K562 (cell line): ENCODE measurements at regions not wholly inside any gene's neighbourhood (a gene's known extent, or its start where the extent isn't known, plus 50 kb on each side); places are given as distances from the start of the nearest gene placed in this dataset.

Experiments
- TF ChIP-seq, protein P1 (sequence below): fragments of 450-650 bp; IDR thresholded peaks from 2 replicates; pipeline ENCODE4 v1.6.1; 2016; ENCODE audit warnings: mild to moderate bottlenecking, moderate library complexity

GRCh38 chr2:11930211-11930761, 183.9 kb downstream of the LPIN1 start (continued):
- TF ChIP-seq, protein P1, sequence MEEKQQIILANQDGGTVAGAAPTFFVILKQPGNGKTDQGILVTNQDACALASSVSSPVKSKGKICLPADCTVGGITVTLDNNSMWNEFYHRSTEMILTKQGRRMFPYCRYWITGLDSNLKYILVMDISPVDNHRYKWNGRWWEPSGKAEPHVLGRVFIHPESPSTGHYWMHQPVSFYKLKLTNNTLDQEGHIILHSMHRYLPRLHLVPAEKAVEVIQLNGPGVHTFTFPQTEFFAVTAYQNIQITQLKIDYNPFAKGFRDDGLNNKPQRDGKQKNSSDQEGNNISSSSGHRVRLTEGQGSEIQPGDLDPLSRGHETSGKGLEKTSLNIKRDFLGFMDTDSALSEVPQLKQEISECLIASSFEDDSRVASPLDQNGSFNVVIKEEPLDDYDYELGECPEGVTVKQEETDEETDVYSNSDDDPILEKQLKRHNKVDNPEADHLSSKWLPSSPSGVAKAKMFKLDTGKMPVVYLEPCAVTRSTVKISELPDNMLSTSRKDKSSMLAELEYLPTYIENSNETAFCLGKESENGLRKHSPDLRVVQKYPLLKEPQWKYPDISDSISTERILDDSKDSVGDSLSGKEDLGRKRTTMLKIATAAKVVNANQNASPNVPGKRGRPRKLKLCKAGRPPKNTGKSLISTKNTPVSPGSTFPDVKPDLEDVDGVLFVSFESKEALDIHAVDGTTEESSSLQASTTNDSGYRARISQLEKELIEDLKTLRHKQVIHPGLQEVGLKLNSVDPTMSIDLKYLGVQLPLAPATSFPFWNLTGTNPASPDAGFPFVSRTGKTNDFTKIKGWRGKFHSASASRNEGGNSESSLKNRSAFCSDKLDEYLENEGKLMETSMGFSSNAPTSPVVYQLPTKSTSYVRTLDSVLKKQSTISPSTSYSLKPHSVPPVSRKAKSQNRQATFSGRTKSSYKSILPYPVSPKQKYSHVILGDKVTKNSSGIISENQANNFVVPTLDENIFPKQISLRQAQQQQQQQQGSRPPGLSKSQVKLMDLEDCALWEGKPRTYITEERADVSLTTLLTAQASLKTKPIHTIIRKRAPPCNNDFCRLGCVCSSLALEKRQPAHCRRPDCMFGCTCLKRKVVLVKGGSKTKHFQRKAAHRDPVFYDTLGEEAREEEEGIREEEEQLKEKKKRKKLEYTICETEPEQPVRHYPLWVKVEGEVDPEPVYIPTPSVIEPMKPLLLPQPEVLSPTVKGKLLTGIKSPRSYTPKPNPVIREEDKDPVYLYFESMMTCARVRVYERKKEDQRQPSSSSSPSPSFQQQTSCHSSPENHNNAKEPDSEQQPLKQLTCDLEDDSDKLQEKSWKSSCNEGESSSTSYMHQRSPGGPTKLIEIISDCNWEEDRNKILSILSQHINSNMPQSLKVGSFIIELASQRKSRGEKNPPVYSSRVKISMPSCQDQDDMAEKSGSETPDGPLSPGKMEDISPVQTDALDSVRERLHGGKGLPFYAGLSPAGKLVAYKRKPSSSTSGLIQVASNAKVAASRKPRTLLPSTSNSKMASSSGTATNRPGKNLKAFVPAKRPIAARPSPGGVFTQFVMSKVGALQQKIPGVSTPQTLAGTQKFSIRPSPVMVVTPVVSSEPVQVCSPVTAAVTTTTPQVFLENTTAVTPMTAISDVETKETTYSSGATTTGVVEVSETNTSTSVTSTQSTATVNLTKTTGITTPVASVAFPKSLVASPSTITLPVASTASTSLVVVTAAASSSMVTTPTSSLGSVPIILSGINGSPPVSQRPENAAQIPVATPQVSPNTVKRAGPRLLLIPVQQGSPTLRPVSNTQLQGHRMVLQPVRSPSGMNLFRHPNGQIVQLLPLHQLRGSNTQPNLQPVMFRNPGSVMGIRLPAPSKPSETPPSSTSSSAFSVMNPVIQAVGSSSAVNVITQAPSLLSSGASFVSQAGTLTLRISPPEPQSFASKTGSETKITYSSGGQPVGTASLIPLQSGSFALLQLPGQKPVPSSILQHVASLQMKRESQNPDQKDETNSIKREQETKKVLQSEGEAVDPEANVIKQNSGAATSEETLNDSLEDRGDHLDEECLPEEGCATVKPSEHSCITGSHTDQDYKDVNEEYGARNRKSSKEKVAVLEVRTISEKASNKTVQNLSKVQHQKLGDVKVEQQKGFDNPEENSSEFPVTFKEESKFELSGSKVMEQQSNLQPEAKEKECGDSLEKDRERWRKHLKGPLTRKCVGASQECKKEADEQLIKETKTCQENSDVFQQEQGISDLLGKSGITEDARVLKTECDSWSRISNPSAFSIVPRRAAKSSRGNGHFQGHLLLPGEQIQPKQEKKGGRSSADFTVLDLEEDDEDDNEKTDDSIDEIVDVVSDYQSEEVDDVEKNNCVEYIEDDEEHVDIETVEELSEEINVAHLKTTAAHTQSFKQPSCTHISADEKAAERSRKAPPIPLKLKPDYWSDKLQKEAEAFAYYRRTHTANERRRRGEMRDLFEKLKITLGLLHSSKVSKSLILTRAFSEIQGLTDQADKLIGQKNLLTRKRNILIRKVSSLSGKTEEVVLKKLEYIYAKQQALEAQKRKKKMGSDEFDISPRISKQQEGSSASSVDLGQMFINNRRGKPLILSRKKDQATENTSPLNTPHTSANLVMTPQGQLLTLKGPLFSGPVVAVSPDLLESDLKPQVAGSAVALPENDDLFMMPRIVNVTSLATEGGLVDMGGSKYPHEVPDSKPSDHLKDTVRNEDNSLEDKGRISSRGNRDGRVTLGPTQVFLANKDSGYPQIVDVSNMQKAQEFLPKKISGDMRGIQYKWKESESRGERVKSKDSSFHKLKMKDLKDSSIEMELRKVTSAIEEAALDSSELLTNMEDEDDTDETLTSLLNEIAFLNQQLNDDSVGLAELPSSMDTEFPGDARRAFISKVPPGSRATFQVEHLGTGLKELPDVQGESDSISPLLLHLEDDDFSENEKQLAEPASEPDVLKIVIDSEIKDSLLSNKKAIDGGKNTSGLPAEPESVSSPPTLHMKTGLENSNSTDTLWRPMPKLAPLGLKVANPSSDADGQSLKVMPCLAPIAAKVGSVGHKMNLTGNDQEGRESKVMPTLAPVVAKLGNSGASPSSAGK: peak; percentile 32; the same call in 1 of the 2 replicates
- TF ChIP-seq, all 486 proteins: peak for 7
